ENCODE measurements at regions not wholly inside any gene's neighbourhood (a gene's known extent, or its start where the extent isn't known, plus 50 kb on each side); places are given as distances from the start of the nearest gene placed in this dataset.

GRCh38 chr1:221397141-221397540, 344.7 kb downstream of the DUSP10 start:
- TF ChIP-seq POLR2AphosphoS5 (IDR thresholded peaks at IDR 0.05) = no peak
- no peak for TF ChIP-seq RAD21 (conservative IDR thresholded peaks at IDR 0.05)
- no peak for TF ChIP-seq EZH2 (IDR thresholded peaks at IDR 0.05; ENCODE audit: borderline replicate concordance, insufficient read depth, low read length, poor library complexity, severe bottlenecking)
- TF ChIP-seq CTCF (IDR thresholded peaks at IDR 0.05; ENCODE audit: poor library complexity, severe bottlenecking) = no peak
- TF ChIP-seq SMC3 (conservative IDR thresholded peaks at IDR 0.05; ENCODE audit: poor library complexity) = no peak
- no peak for TF ChIP-seq EP300 (conservative IDR thresholded peaks at IDR 0.05; ENCODE audit: poor library complexity, severe bottlenecking)
- no peak for TF ChIP-seq MXI1 (conservative IDR thresholded peaks at IDR 0.05; ENCODE audit: poor library complexity, severe bottlenecking)
- TF ChIP-seq TAF1 (IDR thresholded peaks at IDR 0.05; ENCODE audit: low read depth) = no peak
